ENCODE measurements at regions not wholly inside any gene's neighbourhood (a gene's known extent, or its start where the extent isn't known, plus 50 kb on each side); places are given as distances from the start of the nearest gene placed in this dataset.
"Not testable (repeated sequence)": the region's sequence is repeated elsewhere in the genome, so short reads cannot be mapped to it uniquely, and the experiment has no call there.

GRCh38 chr18:51463483-51464136 lies 266.1 kb upstream of the MEX3C start:
- FAIRE-seq: no peak

DNA sequence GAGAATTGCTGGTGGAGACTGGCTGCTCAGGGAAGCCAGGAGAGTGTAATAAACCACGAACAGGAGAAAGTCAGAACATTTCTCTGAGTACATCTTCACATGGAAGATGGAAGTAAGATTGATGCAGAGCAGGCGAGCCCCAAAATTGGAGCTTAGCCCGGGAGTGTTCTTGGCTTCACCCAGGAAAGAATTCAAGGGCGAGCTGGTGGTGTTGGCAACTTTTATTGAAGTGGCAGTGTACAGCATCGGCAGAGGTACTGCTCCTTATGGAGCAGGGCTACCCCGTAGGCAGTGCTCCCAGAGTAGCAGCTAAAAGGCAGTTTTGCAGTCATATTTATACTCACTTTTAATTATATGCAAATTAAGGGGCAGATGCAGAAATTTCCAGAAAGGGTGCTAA lies 281.4 kb upstream of the MEX3C start:
- no peak for FAIRE-seq

DNA sequence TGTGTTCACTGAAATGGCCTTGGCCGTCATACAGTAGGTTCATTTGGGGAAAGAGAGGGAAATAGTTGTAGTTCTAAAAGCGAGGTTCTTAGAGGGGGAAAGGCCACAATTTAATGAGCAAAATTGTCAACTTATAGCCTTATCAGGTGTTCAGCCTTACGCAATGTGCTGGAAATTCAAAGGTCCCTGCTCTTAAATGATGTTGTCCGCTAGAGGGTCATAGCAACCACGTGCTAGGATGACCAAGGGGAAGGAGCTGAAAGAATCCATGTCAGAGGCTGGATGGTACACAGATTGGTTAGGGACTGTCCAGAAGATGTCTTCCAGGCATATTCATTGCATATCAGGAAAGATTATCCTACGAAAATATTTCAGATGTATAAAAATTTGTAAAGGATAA lies 282.3 kb upstream of the MEX3C start:
- FAIRE-seq: no peak

DNA sequence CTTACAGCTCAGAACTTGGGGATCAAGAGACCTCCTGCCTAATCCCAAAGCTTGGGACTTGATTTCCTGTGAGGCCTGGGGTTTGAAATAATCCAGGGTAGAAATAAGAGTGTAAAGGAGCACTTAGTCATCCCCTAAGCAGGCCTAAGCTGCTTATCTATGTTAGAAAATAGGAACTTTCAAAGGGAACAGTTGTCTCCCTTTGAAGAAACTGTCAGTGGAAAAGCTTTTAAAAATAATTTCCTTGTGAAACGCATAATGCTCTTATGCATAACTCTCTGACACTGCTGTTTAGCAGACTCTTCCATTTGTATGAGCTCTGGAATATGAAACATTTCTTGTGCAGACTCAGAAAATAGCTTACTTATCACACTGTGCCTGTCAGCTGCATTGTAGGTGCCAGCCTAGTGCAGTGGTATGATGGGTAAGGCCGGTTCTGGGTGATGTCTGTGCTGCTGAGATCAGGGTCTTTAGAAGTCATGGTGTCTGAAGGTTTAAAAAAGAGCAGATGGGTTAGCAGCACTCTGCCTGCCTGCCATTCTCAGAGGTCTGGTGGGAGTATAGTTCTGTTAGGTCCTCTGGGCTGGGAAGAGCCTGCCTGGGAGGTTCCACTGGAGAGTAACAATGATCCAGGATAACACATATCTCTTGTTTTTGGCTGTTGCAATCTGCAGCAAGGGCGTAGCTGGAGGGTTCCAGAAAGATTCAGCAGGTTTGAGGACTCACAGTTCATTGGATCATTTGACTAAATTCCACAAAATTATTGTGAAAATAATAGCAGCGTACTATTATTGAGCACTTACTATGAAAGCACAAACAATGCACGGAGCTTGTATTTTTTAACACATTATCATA lies 283.2 kb upstream of the MEX3C start:
- FAIRE-seq: no peak

DNA sequence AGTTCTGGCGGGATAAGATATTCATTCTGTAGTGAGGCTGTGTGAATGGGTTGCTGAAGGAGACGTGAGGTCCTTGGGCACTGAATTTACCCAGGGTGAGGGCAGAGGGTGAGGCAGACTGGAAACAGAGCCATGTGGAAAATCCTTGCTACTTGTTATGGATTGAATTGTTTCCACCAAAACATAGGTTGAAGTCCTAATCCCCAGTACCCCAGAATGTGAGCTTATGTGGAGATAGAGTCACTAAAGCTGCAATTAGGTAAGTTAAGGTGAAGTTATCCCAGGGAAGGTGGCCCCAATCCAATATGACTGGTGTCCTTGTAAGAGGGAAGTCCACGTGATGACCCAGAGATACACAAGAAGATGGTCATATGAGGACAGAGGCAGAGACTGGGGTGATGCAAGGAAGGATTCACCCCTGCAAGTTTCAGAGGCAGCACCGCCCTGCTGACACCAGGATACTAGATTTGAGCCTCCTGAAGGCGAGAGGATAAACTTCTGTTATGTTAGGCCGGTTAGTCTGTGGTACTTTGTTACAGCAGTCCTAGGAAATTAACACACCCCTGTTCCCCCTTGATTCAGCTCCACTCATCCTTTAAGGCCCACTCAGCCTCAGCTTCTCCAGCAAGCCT lies 289.4 kb upstream of the MEX3C start:
- no peak for FAIRE-seq

DNA sequence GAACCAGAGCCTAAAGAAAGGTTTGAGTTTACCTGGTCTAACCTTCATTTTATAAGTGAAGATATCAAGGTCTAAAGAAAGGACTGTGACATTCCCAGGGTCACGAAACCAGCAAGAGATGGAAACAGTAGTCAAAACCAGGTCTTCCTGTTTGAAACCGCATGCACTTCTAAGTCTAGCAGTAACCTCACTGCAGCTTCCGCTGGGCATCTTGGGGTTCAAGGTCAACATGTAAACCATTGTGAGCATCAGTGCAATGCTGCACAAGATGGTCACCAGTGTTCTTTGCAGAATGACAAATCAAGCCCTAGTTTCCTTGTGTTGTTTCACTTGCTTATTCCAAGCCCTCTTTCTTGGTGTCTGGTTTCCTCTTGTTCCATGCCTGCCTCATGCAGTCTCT lies 292.9 kb upstream of the MEX3C start:
- FAIRE-seq: no peak

GRCh38 chr18:51490860-51491259 lies 293.4 kb upstream of the MEX3C start:
- no peak for FAIRE-seq

GRCh38 chr18:51491678-51492372 lies 294.3 kb upstream of the MEX3C start:
- FAIRE-seq: no peak

- FAIRE-seq: no peak
These were observed 300.8 kb upstream of the MEX3C start for GRCh38 chr18:51498085-51498855.

GRCh38 chr18:51503351-51503750 lies 305.9 kb upstream of the MEX3C start:
- FAIRE-seq: no peak

DNA sequence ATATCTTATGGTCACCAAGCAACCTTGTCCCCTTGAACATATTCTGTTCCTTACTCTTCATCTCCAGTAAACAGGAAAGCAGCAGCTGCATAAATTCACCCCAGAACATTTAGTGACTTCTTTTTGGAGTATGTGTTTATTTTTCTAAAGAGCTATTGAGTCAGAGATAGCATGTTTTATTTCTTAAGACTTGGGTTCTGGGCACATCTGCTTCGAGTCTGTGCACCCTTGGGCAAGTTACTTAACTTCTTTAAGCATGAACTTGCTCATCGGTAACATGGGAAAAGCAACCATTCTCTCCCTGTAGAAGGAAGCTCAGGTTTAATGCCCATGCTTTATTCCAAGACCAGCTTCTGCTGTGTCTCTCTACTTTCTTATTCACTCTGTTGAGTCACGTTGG lies 309.3 kb upstream of the MEX3C start:
- FAIRE-seq: no peak

- not testable (repeated sequence) for FAIRE-seq
These were observed 310.9 kb upstream of the MEX3C start for GRCh38 chr18:51508410-51508809.

DNA sequence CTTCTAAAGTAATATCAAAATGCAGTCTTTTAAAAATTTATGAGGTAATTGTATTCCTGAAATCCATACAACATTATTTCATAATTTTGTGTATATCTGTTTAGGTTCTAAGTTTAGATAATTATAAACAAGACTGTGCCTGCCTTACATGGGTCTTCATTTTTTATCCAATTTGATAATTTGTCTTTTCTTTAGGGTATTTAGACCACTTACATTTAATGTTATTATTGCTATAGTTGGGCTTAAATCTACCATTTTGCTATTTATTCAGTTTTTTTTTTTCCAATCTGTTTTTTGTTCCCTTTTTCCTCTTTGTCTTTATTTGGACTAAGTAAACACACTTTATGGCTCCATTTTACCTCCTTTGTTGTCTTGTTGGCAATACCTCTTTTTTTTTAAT lies 312.5 kb upstream of the MEX3C start:
- no peak for FAIRE-seq

- no peak for FAIRE-seq
These were observed 316.0 kb upstream of the MEX3C start for GRCh38 chr18:51513517-51513916.

DNA sequence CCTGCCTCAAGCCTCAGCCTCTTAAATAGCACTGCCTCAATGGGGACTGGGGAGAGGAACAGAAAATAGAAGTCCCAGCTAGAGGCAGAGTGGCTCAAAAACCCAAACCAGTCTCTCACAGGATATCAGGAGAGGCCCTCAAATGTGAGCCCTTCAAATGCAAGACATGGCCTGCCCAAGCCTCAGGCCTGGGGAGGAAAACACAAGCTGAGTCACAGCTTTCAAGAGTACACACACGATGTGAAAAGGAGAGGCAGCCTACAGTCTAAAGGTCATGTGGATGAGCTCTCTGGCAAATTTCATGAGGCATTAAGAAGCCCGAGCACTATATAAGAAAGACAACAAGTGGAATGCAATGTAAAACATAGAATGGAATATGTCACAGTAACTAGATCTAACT lies 316.6 kb upstream of the MEX3C start:
- FAIRE-seq: no peak

DNA sequence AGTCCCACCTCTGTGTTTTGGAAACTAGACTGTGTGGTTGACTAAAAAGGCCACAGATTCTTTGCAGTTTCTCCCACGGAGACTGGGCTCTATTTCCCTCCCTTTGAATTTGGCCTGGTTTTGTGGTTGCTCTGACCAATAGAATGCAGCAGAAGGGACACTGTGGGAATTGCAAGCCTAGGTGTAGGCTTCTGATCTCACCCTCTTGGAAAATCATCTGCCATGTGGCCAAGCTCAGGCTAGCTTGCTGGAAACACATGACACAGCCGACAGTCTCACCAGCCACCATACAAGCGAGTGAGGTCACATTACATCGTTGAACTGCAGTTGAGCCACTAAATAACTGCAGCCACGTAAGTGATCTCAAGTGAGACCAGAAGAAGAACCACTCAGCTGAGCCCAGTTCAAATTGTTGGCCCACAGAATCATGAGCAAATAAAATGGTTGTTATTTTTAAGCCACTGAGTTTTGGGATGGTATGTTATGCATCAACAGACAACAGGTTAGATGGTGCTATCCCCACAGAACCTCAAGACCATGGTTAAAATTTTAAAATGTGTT lies 319.1 kb upstream of the MEX3C start:
- no peak for FAIRE-seq

DNA sequence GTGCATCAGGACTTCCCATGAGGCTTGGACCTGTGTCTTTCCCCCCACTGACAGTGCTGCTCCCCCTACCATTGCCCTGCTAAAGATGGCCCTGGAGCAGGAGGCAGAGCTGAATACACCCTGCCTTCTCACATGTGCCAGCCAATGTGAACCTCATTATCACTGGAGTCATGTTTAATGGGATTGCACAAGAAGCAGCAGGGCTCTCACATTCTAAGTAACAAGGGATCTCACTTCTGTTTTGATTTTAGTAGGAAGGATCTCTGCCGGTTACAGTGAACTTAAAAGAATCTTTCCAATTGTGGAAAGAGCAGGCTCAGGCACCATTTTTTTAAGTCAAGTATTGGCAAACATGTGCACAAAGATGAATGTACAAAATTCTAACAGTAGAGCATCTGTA lies 322.1 kb upstream of the MEX3C start:
- no peak for FAIRE-seq

DNA sequence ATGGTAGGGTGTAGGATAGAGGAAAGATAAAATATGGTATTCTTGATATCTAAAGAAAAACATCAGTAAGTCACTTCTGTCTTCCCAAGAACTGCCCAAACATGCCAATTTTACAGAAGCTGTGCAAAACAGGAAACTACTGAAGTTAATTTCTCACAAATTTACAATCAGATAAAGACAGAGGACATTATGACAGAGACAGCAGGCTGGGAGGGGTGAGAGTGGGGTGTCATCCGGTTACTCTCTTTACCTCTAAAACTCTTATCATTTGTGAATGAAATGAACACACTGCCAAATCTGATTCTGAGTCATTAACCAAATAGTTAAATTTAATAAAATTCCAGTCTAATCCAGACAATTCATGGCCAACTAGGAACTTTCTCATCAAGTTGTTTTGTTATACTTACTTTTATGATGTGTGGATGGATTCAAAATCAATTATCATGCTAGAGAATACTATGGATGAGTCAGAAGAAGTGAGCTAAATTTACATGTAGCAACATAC lies 323.2 kb upstream of the MEX3C start:
- FAIRE-seq: no peak

GRCh38 chr18:51522338-51522737 lies 324.9 kb upstream of the MEX3C start:
- no peak for FAIRE-seq

DNA sequence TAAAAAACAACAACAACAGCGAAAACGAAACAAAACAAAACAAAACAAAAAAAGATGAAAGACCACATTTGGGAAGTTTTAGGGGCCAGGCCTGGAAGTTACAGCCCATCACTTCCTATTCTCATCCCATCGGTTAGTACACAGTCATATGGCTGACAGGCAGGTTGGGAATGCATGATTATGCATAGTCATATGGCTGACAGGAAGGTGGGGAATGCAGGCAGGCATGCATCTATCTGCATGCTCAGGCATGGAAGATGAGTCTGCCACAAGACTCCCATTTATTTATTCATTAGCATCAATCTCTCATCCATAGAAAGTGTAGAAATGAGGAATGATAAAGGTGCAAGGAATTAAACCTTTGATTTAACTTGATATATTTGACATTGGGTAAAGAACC lies 325.3 kb upstream of the MEX3C start:
- no peak for FAIRE-seq

GRCh38 chr18:51523671-51524070 lies 326.2 kb upstream of the MEX3C start:
- no peak for FAIRE-seq
